Gastroesophageal sphincter (tissue), 3 donors: ENCODE measurements at regions not wholly inside any gene's neighbourhood (a gene's known extent, or its start where the extent isn't known, plus 50 kb on each side); places are given as distances from the start of the nearest gene placed in this dataset.

Source experiments
- EP300 ChIP-seq: sonication (generic); formaldehyde crosslinking; IDR thresholded peaks from one replicate; pipeline ENCODE4 v1.6.1; 2017; ENCODE audit warnings: antibody characterized with exemption, mild to moderate bottlenecking
- POLR2A ChIP-seq, 2 donors: fragments of 450-650 bp; IDR thresholded peaks; one replicate each; pipeline ENCODE4 v1.6.1; 2017; ENCODE audit warnings: antibody characterized with exemption in 2 of 2, mild to moderate bottlenecking in 2 of 2, moderate library complexity in 1 of 2
- POLR2AphosphoS5 ChIP-seq: sonication (generic); formaldehyde crosslinking; IDR thresholded peaks from one replicate; pipeline ENCODE4 v1.6.1; 2017; ENCODE audit warnings: antibody characterized with exemption
- TF ChIP-seq, protein P1 (sequence below), 4 experiments: fragments of 200-600 bp in 2 of 4; fragments of 450-650 bp in 2 of 4; sonication (generic) in 1 of 4; IDR thresholded peaks; one replicate each; pipeline ENCODE4 v1.5.1; 2017 to 2019; ENCODE audit warnings: antibody characterized with exemption in 4 of 4, mild to moderate bottlenecking in 2 of 4, moderate library complexity in 2 of 4

- TF ChIP-seq, protein P1, sequence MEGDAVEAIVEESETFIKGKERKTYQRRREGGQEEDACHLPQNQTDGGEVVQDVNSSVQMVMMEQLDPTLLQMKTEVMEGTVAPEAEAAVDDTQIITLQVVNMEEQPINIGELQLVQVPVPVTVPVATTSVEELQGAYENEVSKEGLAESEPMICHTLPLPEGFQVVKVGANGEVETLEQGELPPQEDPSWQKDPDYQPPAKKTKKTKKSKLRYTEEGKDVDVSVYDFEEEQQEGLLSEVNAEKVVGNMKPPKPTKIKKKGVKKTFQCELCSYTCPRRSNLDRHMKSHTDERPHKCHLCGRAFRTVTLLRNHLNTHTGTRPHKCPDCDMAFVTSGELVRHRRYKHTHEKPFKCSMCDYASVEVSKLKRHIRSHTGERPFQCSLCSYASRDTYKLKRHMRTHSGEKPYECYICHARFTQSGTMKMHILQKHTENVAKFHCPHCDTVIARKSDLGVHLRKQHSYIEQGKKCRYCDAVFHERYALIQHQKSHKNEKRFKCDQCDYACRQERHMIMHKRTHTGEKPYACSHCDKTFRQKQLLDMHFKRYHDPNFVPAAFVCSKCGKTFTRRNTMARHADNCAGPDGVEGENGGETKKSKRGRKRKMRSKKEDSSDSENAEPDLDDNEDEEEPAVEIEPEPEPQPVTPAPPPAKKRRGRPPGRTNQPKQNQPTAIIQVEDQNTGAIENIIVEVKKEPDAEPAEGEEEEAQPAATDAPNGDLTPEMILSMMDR (IDR thresholded peaks at IDR 0.05), result no peak
- TF ChIP-seq EP300, result no peak
- no peak for TF ChIP-seq POLR2AphosphoS5
- no peak for TF ChIP-seq POLR2A (IDR thresholded peaks at IDR 0.05)
Observed at GRCh38 chr6:102571236-102571908, 1177.9 kb downstream of the GRIK2 start.
